GM12891 (cell line): ENCODE measurements at regions not wholly inside any gene's neighbourhood (a gene's known extent, or its start where the extent isn't known, plus 50 kb on each side); places are given as distances from the start of the nearest gene placed in this dataset.

Experiments used
- PAX5 ChIP-seq: IDR thresholded peaks from 2 replicates; pipeline ENCODE4 v1.6.1; 2011; ENCODE audit warnings: low read length, moderate library complexity, mild to moderate bottlenecking; ENCODE audit not compliant: insufficient read depth, severe bottlenecking
- POLR2A ChIP-seq: IDR thresholded peaks from 2 replicates; pipeline ENCODE4 v1.6.1; 2011; ENCODE audit warnings: low read depth, low read length, control low read depth
- POLR2AphosphoS5 ChIP-seq: IDR thresholded peaks from 2 replicates; pipeline ENCODE4 v1.6.1; 2011; ENCODE audit warnings: low read depth, low read length, control low read depth
- TAF1 ChIP-seq: IDR thresholded peaks from 2 replicates; pipeline ENCODE4 v1.6.1; 2011; ENCODE audit warnings: low read depth, low read length, control low read depth

- no peak for TF ChIP-seq POLR2A
- no peak for TF ChIP-seq POLR2AphosphoS5
- TF ChIP-seq TAF1 = no peak
- TF ChIP-seq PAX5 = no peak
These were observed 156.6 kb upstream of the RGMA start for GRCh38 chr15:93245661-93246042.
